GM19438 (cell line): ENCODE measurements at regions not wholly inside any gene's neighbourhood (a gene's known extent, or its start where the extent isn't known, plus 50 kb on each side); places are given as distances from the start of the nearest gene placed in this dataset.
A peak's percentile ranks its signal among the peaks of the same experiment; 100 is the strongest.

Experiments
- ATAC-seq: cut with Tn5 transposase; IDR thresholded peaks from one replicate; pipeline ENCODE4 v1.9.1; 2021; ENCODE audit warnings: low read depth; ENCODE audit not compliant: unreplicated experiment

DNA sequence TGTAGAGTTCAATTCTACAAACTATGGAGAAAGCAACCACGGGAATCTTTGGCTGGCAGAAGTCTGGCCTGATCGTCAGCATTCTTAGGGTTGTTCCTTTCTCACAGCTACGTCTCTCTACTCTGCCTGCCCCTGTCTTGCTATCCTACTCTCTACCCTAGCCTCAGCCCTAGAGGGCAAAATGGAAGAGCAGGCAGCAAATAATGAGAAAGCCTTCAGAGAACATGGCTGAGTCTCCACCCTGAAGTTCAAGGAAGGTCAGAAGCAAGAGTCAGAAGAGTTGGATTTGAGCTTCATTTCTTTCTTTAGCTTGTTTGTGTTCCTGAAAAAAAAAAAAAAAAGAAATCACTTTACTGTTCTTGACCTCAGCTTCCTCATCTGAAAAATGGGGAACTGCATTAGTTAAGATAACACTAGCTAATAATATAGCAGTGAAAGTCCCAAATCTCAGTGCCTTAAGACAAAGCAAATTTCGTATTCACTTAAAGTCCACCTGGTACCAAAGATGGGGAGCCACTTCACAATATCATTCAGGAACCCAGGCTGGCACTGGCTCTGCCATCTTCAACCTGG is 50.2 kb upstream of the CCND2 start:
- ATAC-seq: no peak

DNA sequence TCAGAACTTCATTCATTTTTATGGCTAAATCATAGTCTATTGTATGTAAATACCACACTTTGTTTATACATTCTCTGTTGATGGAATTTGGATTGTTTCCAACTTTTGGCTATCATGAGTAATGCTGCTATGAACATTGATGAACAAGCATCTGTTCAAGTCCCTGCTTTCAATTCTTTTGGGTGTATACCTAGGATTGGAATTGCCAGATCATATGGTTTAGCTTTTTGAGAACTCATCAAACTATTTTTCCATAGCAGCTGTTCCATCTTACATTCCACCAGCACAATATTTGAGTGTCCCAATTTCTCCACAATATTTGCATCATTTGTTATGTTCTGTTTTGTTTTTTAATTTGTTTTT is 52.3 kb upstream of the CCND2 start:
- no peak for ATAC-seq

- ATAC-seq: no peak
Observed at GRCh38 chr12:4220536-4221257, 52.9 kb upstream of the CCND2 start.

DNA sequence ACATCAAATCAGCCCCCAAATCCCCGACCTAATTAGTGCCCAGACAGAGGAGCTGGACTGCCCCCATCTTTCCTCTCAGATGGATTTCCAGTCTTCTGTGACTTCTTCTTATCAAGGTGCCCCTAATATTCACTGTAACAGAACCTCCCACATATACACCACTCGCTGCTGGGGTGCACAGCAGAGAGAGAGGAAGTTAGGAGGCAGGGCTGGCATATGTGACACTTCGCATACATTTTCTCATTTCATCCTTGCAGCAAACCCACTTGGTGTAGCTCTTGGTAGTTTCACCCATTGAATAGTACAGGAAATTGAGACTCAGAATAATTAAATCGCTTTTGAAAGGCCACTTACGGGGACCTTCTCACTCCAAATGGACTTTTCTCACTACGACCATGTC is 56.5 kb upstream of the CCND2 start:
- ATAC-seq: no peak

DNA sequence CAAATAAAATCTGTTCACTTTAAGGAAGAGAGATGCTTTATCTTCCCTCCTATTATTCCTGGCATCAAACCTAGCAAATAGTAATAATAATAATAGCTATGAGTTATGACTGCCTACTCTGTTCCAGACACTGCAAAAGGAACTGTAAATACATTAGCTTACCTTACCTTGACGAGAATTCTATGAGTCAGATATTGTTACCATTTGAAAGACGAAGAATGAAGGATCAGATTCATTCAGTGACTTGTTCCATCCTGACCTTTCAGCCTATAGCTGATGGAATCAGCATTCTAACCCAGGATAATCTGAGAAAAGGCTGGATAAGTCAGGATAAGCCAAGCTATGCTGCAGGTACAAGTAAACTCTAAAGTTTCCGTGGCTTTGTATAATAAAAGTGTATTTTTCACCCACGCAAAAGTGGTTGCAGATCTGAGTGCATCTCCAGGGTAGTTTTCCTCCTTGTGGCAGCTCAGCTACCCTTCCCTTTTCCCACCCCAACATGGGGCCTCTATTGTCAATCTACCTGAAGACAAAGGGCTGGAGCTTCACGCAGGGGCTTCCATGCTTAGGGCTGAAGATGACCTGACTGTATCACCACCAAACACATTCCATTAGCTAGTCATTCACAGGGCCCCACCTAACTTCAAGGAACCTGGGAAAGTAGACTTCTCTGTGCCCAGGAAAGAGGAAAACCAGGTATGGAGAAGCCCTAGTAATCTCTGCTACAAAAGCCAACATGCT is 57.2 kb upstream of the CCND2 start:
- no peak for ATAC-seq

- peak; percentile 74 for ATAC-seq
Observed at GRCh38 chr12:4215229-4216186, 58.1 kb upstream of the CCND2 start.

GRCh38 chr12:4214877-4215228 is 58.7 kb upstream of the CCND2 start:
- ATAC-seq: peak; percentile 8

DNA sequence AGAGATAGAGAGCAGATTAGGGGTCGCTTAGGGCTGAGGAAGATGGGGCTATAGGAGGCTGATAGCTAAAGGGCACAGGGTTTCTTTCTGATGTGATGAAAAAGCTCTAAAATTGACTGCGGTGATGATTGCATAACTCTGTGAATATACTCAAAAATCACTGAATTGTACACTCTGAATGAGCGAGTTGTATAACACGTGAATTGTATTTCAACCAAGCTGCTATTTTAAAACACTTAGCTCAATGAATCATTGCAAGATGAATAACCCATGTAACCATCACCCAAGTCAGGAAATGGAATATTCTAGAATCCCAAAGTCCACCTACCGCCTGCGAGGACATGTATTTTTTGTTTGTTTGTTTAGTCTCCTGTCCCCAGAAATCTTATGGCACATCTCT is 60.1 kb upstream of the CCND2 start:
- ATAC-seq: no peak

GRCh38 chr12:4212845-4213244 is 60.7 kb upstream of the CCND2 start:
- ATAC-seq: no peak

GRCh38 chr12:4211372-4211771 is 62.2 kb upstream of the CCND2 start:
- no peak for ATAC-seq

DNA sequence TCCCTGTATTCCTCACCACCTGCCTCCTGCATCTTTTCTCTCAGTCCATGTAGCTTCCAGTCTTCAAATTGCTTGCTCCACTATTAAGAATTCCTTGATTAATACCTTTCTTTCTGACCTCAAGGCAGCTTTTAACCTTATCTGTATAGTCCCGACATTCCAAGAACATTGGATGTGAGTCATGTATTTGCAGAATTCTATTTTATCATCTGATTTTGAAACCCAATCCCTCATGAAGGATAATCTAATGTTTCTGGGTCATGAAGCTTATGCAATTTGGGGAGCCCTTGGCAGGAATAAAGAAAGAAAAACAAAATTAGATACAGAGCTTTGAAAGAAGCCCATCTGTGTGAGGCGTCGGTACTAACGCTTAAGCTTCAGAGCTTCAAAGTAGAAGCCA is 63.4 kb upstream of the CCND2 start:
- ATAC-seq: no peak

- no peak for ATAC-seq
Observed at GRCh38 chr12:4206470-4206869, 67.1 kb upstream of the CCND2 start.

DNA sequence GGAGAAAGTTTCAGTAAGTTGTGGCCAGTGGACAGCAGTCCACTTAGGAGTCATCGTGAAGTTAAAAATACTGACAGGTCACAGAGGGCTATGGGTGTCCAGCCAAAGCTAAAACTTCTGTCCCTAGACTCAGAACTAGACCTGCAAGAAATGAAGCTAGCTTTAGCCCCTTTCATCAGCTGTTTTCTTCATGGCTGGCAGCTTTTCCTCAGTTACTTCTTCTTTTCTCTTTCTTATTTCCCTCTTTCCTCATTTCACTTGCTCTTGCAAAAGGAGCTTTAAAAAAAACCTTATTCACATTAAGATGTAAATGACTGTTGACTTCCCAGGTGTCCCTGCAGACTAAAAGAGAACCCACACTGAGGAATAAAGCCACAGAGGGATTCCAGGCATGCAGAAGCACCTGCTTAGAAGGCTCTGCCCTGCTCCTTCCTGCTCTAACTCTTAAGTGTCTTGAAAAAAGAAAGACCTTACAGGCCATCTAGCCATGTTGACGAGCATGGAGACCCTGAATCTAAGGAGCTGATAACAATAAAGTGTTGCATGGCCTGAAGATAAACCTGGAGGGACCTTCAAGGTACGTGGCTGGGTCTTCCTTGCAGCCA is 69.7 kb upstream of the CCND2 start:
- no peak for ATAC-seq

GRCh38 chr12:4202918-4203317 is 70.6 kb upstream of the CCND2 start:
- ATAC-seq: no peak

DNA sequence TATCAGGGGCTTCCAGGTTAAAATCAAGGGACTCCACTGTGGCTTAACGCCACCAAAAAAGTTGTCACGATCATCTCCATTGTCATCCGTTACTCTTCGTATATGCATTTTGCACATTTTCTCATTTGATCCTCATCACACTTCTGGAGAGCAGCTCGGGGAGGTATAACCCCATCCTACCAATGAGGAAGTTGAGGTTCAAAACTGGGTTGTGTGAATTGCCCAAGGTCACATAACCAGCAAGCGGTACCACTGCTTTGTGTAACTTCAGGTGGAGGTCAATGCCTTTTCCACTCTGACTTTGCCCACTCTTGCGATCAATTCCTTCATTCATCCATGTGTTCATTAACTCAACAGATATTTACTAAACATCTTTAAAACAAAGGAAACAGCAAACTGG is 71.1 kb upstream of the CCND2 start:
- no peak for ATAC-seq

DNA sequence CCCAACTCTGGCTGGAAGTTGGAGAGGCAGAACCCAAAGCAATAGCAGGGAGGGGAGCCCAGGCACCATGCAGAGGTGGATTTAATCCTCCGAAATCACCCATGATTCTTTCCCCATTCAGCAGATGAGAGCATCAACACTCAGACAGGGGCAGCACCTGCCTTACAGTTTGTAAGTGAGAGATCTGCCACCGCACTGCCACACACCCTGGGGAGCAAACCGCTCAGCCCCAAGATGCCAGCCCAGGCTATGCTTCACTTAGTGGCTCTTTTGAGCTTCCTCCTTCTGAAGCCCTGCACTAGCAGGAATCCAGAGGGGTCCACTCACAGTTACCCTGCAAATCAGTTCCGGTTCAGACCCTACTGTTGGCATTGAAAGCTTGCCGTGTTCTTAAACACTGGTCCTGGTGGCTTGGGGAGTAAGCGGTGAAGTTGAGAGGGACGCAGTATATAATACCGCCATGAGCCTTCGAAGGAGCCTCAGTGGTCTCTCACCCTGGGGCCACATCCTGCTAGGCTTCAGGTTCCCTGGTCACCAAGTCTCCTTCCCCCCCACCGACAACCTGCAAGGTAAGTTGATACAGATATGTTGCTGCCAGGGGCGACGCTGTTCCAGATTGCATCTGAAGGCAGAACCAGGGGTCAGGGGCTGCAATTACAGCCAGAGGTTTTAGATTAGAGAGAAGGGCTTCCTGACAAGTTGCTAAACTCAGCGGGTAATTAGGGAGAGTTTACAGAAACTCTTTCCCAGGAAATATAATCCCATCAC is 72.0 kb upstream of the CCND2 start:
- no peak for ATAC-seq

GRCh38 chr12:4197922-4198763 is 75.4 kb upstream of the CCND2 start:
- ATAC-seq: no peak

DNA sequence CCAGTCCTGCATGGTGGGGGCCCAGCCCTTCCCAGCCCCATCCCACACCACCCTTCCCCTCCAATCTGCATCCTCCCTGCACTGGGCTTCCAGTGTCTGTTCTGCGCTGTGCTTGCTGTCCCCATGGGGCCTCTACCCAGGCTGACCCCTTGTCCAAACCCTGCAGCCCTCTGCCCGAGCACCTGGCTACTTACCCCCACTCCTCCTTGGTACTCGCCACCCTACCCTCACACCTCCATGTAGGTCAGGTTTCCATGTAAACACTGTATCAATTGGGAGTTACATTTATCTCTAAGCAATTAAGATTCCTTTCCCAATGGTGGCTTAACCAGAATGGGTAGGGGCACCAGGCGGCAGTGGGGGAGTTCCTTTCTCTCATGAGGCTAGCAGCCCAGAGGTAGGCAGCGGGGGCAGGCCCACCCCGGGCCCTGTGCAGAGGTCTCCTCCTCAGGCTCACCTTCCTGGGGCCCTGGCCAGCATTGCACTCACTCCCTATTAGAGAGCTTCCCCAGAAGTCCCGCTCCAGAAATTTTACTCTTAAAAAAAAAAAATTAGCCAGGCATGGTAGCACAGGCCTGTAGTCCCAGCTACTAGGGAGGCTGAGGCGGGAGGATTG is 76.6 kb upstream of the CCND2 start:
- ATAC-seq: no peak

DNA sequence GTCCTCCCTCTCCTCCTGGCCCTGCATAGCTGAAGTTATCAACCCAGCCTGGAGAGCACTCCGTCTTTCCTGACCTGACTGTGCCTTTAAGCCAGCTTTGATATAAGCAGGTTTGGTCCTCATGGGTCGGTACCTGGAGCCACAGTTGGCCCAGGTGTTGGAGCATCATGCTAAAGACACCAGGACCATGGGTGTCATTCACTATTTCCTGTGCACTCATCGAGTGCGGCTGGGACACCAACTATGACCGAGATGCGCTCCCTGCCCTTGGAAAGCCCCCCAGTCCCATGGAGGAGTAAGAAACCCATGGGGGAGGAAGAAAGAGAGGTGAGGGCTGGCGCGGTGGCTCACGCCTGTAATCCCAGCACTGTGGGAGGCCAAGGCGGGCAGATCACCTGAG is 78.9 kb upstream of the CCND2 start:
- no peak for ATAC-seq
